ENCODE measurements at regions not wholly inside any gene's neighbourhood (a gene's known extent, or its start where the extent isn't known, plus 50 kb on each side); places are given as distances from the start of the nearest gene placed in this dataset.

GRCh38 chr12:24364921-24365320 lies 415.5 kb upstream of the SOX5 start:
- Histone ChIP-seq H3K27ac (replicated peaks) (no peak overlapping the region), H3K27me3 (ENCODE audit: insufficient read depth, poor library complexity, severe bottlenecking) (no peaks in the 10 kb centered on the region), H3K4me3 (replicated peaks; ENCODE audit: insufficient read depth, low read length) (no peak overlapping the region)
- TF ChIP-seq SPI1 (IDR thresholded peaks at IDR 0.05; ENCODE audit: borderline replicate concordance, low read depth) (no peak), GABPA (IDR thresholded peaks at IDR 0.05; ENCODE audit: low read depth) (no peak), CTCF (IDR thresholded peaks at IDR 0.05; ENCODE audit: insufficient read depth, low read length) (no peak), REST (IDR thresholded peaks at IDR 0.05; ENCODE audit: insufficient replicate concordance, low read depth) (no peak), POLR2AphosphoS5 (IDR thresholded peaks at IDR 0.05; ENCODE audit: low read depth) (no peak)
- DNase-seq (ENCODE audit: low read depth in 1 of 2, low spot score in 1 of 2), result no peak

- Histone ChIP-seq H3K27me3 (ENCODE audit: insufficient read depth, poor library complexity, severe bottlenecking) (no peaks in the 10 kb centered on the region), H3K27ac (replicated peaks) (no peak overlapping the region), H3K4me3 (replicated peaks; ENCODE audit: insufficient read depth, low read length) (no peak overlapping the region)
- no peak for DNase-seq (ENCODE audit: low read depth in 1 of 2, low spot score in 1 of 2)
- TF ChIP-seq GABPA (IDR thresholded peaks at IDR 0.05; ENCODE audit: low read depth) (no peak), CTCF (IDR thresholded peaks at IDR 0.05; ENCODE audit: insufficient read depth, low read length) (no peak), POLR2AphosphoS5 (IDR thresholded peaks at IDR 0.05; ENCODE audit: low read depth) (no peak), REST (IDR thresholded peaks at IDR 0.05; ENCODE audit: insufficient replicate concordance, low read depth) (no peak), SPI1 (IDR thresholded peaks at IDR 0.05; ENCODE audit: borderline replicate concordance, low read depth) (no peak)
Observed at GRCh38 chr12:24363177-24363754, 413.8 kb upstream of the SOX5 start.

- TF ChIP-seq GABPA (IDR thresholded peaks at IDR 0.05; ENCODE audit: low read depth) (no peak), CTCF (IDR thresholded peaks at IDR 0.05; ENCODE audit: insufficient read depth, low read length) (no peak), REST (IDR thresholded peaks at IDR 0.05; ENCODE audit: insufficient replicate concordance, low read depth) (no peak), SPI1 (IDR thresholded peaks at IDR 0.05; ENCODE audit: borderline replicate concordance, low read depth) (no peak), POLR2AphosphoS5 (IDR thresholded peaks at IDR 0.05; ENCODE audit: low read depth) (no peak)
- DNase-seq (ENCODE audit: low read depth in 1 of 2, low spot score in 1 of 2), result no peak
- Histone ChIP-seq H3K4me3 (replicated peaks; ENCODE audit: insufficient read depth, low read length) (no peak overlapping the region), H3K27me3 (ENCODE audit: insufficient read depth, poor library complexity, severe bottlenecking) (no peaks in the 10 kb centered on the region), H3K27ac (replicated peaks) (no peak overlapping the region)
Observed at GRCh38 chr12:24361877-24362580, 412.6 kb upstream of the SOX5 start.
